SK-N-SH treated with all-trans-retinoic acid at 6 μM for 48 hours (cell line): ENCODE measurements at regions not wholly inside any gene's neighbourhood (a gene's known extent, or its start where the extent isn't known, plus 50 kb on each side); places are given as distances from the start of the nearest gene placed in this dataset.

Experiments
- ATAC-seq: fragments of 200-7000 bp; cut with Tn5 transposase; 3 replicates; pipeline ENCODE4 v1.9.1; 2020; ENCODE audit warnings: mild to moderate bottlenecking, moderate library complexity
- ARNTL ChIP-seq: fragments of 450-650 bp; formaldehyde crosslinking; IDR thresholded peaks from 2 replicates; pipeline ENCODE4 v1.5.0; 2020; ENCODE audit warnings: low read depth, mild to moderate bottlenecking, moderate library complexity, borderline replicate concordance
- BACH2 ChIP-seq: fragments of 250-450 bp; sonication (Bioruptor Pico); IDR thresholded peaks from 2 replicates; pipeline ENCODE4 v1.9.0; 2021; ENCODE audit warnings: mild to moderate bottlenecking, borderline replicate concordance
- CREB5 ChIP-seq: fragments of 250-450 bp; sonication (Bioruptor Pico); IDR thresholded peaks from 2 replicates; pipeline ENCODE4 v1.5.1; 2020; ENCODE audit warnings: low read depth, mild to moderate bottlenecking, moderate library complexity
- CSDC2 ChIP-seq: fragments of 250-450 bp; sonication (Bioruptor Pico); IDR thresholded peaks from 2 replicates; pipeline ENCODE4 v1.5.0; 2020; ENCODE audit warnings: mild to moderate bottlenecking, moderate library complexity
- CSRNP3 ChIP-seq: fragments of 250-450 bp; sonication (Bioruptor Pico); IDR thresholded peaks from 2 replicates; pipeline ENCODE4 v1.5.1; 2021; ENCODE audit warnings: mild to moderate bottlenecking, moderate library complexity
- ESRRG ChIP-seq: fragments of 250-450 bp; sonication (Bioruptor Pico); IDR thresholded peaks from 2 replicates; pipeline ENCODE4 v1.6.1; 2021; ENCODE audit warnings: mild to moderate bottlenecking
- GLIS3 ChIP-seq: fragments of 250-450 bp; sonication (Bioruptor Pico); IDR thresholded peaks from 2 replicates; pipeline ENCODE4 v1.5.0; 2020; ENCODE audit warnings: mild to moderate bottlenecking, moderate library complexity
- ISL1 ChIP-seq: fragments of 250-450 bp; sonication (Bioruptor Pico); IDR thresholded peaks from 2 replicates; pipeline ENCODE4 v2.1.2; 2022; ENCODE audit warnings: mild to moderate bottlenecking, moderate library complexity
- OSR1 ChIP-seq: fragments of 250-450 bp; sonication (Bioruptor Pico); IDR thresholded peaks from 2 replicates; pipeline ENCODE4 v1.8.0; 2022; ENCODE audit warnings: moderate library complexity, mild to moderate bottlenecking, inconsistent platforms
- PATZ1 ChIP-seq: fragments of 250-450 bp; sonication (Bioruptor Pico); IDR thresholded peaks from 2 replicates; pipeline ENCODE4 v1.8.0; 2020; ENCODE audit warnings: mild to moderate bottlenecking, moderate library complexity, borderline replicate concordance
- PPARA ChIP-seq: fragments of 250-450 bp; sonication (Bioruptor Pico); IDR thresholded peaks from 2 replicates; pipeline ENCODE4 v1.5.0; 2020; ENCODE audit warnings: mild to moderate bottlenecking, borderline replicate concordance
- SNAI2 ChIP-seq: fragments of 250-450 bp; sonication (Bioruptor Pico); IDR thresholded peaks from 2 replicates; pipeline ENCODE4 v1.5.0; 2020; ENCODE audit warnings: mild to moderate bottlenecking, moderate library complexity
- TCF4 ChIP-seq: fragments of 250-450 bp; sonication (Bioruptor Pico); IDR thresholded peaks from 2 replicates; pipeline ENCODE4 v1.8.0; 2021; ENCODE audit warnings: mild to moderate bottlenecking, moderate library complexity, borderline replicate concordance
- TOX ChIP-seq: fragments of 250-450 bp; sonication (Bioruptor Pico); IDR thresholded peaks from 2 replicates; pipeline ENCODE4 v1.8.0; 2021; ENCODE audit warnings: mild to moderate bottlenecking, moderate library complexity, borderline replicate concordance
- ZC3H10 ChIP-seq: fragments of 250-450 bp; sonication (Bioruptor Pico); IDR thresholded peaks from 2 replicates; pipeline ENCODE4 v1.5.1; 2021; ENCODE audit warnings: mild to moderate bottlenecking, moderate library complexity
- ZFP3 ChIP-seq: fragments of 250-450 bp; sonication (Bioruptor Pico); IDR thresholded peaks from 2 replicates; pipeline ENCODE4 v1.5.0; 2020; ENCODE audit warnings: mild to moderate bottlenecking, moderate library complexity
- ZFP30 ChIP-seq: fragments of 450-650 bp; formaldehyde crosslinking; IDR thresholded peaks from 2 replicates; pipeline ENCODE4 v1.5.0; 2022; ENCODE audit warnings: mild to moderate bottlenecking, moderate library complexity
- ZNF565 ChIP-seq: fragments of 450-650 bp; formaldehyde crosslinking; conservative IDR thresholded peaks from 2 replicates; pipeline ENCODE4 v1.5.0; 2020; ENCODE audit warnings: low read depth, mild to moderate bottlenecking, moderate library complexity
- ZNF70 ChIP-seq: fragments of 450-650 bp; formaldehyde crosslinking; IDR thresholded peaks from 2 replicates; pipeline ENCODE4 v1.5.0; 2020; ENCODE audit warnings: mild to moderate bottlenecking, moderate library complexity
- TF ChIP-seq, protein P1 (sequence below): fragments of 250-450 bp; sonication (Bioruptor Pico); IDR thresholded peaks from 2 replicates; pipeline ENCODE4 v1.8.0; 2021; ENCODE audit warnings: low read depth, mild to moderate bottlenecking, moderate library complexity, borderline replicate concordance
- TF ChIP-seq, protein P2 (sequence below): fragments of 250-450 bp; sonication (Bioruptor Pico); IDR thresholded peaks from 2 replicates; pipeline ENCODE4 v1.5.0; 2020; ENCODE audit warnings: mild to moderate bottlenecking, moderate library complexity

- TF ChIP-seq TCF4 (CRISPR knock-in tag): no peak
- no peak for TF ChIP-seq TOX (CRISPR knock-in tag)
- no peak for TF ChIP-seq ISL1
- TF ChIP-seq PPARA (CRISPR knock-in tag): no peak
- TF ChIP-seq ZNF565 (CRISPR knock-in tag): no peak
- TF ChIP-seq GLIS3: no peak
- no peak for TF ChIP-seq CSRNP3 (CRISPR knock-in tag)
- TF ChIP-seq SNAI2 (CRISPR knock-in tag): no peak
- TF ChIP-seq ZNF70 (CRISPR knock-in tag): no peak
- TF ChIP-seq CREB5: no peak
- TF ChIP-seq, protein P1, sequence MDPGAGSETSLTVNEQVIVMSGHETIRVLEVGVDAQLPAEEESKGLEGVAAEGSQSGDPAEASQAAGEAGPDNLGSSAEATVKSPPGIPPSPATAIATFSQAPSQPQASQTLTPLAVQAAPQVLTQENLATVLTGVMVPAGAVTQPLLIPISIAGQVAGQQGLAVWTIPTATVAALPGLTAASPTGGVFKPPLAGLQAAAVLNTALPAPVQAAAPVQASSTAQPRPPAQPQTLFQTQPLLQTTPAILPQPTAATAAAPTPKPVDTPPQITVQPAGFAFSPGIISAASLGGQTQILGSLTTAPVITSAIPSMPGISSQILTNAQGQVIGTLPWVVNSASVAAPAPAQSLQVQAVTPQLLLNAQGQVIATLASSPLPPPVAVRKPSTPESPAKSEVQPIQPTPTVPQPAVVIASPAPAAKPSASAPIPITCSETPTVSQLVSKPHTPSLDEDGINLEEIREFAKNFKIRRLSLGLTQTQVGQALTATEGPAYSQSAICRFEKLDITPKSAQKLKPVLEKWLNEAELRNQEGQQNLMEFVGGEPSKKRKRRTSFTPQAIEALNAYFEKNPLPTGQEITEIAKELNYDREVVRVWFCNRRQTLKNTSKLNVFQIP: no peak
- TF ChIP-seq ZFP30 (CRISPR knock-in tag): no peak
- TF ChIP-seq ESRRG (CRISPR knock-in tag): no peak
- no peak for TF ChIP-seq PATZ1 (CRISPR knock-in tag)
- no peak for TF ChIP-seq CSDC2 (CRISPR knock-in tag)
- no peak for TF ChIP-seq ZC3H10 (CRISPR knock-in tag)
- TF ChIP-seq ZFP3: no peak
- TF ChIP-seq, protein P2, sequence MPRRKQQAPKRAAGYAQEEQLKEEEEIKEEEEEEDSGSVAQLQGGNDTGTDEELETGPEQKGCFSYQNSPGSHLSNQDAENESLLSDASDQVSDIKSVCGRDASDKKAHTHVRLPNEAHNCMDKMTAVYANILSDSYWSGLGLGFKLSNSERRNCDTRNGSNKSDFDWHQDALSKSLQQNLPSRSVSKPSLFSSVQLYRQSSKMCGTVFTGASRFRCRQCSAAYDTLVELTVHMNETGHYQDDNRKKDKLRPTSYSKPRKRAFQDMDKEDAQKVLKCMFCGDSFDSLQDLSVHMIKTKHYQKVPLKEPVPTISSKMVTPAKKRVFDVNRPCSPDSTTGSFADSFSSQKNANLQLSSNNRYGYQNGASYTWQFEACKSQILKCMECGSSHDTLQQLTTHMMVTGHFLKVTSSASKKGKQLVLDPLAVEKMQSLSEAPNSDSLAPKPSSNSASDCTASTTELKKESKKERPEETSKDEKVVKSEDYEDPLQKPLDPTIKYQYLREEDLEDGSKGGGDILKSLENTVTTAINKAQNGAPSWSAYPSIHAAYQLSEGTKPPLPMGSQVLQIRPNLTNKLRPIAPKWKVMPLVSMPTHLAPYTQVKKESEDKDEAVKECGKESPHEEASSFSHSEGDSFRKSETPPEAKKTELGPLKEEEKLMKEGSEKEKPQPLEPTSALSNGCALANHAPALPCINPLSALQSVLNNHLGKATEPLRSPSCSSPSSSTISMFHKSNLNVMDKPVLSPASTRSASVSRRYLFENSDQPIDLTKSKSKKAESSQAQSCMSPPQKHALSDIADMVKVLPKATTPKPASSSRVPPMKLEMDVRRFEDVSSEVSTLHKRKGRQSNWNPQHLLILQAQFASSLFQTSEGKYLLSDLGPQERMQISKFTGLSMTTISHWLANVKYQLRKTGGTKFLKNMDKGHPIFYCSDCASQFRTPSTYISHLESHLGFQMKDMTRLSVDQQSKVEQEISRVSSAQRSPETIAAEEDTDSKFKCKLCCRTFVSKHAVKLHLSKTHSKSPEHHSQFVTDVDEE (CRISPR knock-in tag): no peak
- no peak for TF ChIP-seq ARNTL
- ATAC-seq: peak; percentile 60
Measured at GRCh38 chr16:65660390-65660789, 538.5 kb upstream of the CDH11 start.

DNA sequence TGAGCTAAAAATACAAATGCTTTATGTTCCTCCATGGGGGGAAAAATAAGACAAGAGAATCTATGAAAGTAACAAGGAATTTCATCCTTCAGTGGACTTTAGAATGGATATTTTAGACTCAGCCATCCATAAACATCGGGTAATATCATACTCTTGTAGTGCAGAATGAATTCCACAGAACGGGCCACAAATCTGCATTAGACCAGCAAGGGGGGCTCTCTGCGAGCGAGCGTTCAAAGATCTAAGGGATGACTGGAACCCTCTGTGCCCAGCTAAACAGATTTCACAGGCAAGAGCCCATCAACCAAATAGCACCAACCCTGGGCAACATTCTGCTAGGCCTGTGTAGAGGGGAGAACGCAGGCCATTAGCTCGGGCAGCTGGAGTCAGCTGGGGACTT, 537.9 kb upstream of the CDH11 start:
- TF ChIP-seq ZNF565 (CRISPR knock-in tag) (no peak), ZFP3 (no peak), ZC3H10 (CRISPR knock-in tag) (no peak), TOX (CRISPR knock-in tag) (no peak), BACH2 (no peak), CSDC2 (CRISPR knock-in tag) (no peak), SNAI2 (CRISPR knock-in tag) (no peak), TCF4 (CRISPR knock-in tag) (no peak), ESRRG (CRISPR knock-in tag) (no peak), CSRNP3 (CRISPR knock-in tag) (no peak), OSR1 (CRISPR knock-in tag) (no peak), PPARA (CRISPR knock-in tag) (no peak)
- TF ChIP-seq, protein P1: no peak
- TF ChIP-seq, protein P2 (CRISPR knock-in tag): no peak
- TF ChIP-seq, all 23 proteins: peak for 0

More for the DNA sequence above, 537.9 kb upstream of the CDH11 start:
- ATAC-seq: no peak
